ENCODE measurements at regions not wholly inside any gene's neighbourhood (a gene's known extent, or its start where the extent isn't known, plus 50 kb on each side); places are given as distances from the start of the nearest gene placed in this dataset.

DNA sequence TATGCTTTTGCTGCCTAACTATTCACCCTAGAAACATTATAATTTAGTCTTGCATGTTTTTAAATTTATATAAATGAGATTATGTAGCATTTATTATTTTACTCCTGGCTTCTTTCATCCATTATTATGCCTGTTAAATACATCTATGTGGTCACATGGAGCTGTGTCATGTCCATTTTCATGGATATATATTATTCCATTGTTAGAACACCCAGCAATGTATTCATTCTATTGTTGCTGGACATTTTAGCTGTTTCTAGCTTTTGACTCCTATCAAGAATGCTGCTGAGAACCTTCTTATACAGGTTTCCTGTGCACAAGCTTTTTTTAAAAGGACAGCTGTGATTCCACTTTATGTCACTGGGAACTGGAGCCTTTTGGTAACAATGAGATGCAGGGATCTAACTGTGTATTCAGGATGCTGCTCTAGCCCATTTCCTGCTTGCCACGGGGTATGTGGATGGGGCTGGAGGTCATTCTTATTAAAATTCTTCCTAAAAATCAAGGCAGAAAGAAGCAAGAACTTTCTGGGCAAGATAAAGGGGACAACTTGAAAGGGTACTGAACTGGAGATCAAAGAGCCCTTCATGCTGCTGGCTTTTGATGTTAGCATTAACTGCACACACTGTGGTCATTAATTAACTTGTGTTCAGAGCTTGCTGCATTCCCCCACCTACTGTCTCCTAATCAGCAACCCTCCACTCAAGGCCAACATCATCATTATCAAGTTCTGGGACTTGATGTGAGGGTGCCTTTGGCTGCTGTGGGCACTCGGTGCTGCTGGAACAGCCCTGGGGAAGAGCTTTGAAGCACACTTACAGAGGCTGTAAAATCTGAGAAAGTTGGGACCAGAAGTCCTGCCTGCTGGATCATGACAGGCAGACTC lies 96.6 kb upstream of the AKIRIN2 start:
- no peak for DNase-seq

DNA sequence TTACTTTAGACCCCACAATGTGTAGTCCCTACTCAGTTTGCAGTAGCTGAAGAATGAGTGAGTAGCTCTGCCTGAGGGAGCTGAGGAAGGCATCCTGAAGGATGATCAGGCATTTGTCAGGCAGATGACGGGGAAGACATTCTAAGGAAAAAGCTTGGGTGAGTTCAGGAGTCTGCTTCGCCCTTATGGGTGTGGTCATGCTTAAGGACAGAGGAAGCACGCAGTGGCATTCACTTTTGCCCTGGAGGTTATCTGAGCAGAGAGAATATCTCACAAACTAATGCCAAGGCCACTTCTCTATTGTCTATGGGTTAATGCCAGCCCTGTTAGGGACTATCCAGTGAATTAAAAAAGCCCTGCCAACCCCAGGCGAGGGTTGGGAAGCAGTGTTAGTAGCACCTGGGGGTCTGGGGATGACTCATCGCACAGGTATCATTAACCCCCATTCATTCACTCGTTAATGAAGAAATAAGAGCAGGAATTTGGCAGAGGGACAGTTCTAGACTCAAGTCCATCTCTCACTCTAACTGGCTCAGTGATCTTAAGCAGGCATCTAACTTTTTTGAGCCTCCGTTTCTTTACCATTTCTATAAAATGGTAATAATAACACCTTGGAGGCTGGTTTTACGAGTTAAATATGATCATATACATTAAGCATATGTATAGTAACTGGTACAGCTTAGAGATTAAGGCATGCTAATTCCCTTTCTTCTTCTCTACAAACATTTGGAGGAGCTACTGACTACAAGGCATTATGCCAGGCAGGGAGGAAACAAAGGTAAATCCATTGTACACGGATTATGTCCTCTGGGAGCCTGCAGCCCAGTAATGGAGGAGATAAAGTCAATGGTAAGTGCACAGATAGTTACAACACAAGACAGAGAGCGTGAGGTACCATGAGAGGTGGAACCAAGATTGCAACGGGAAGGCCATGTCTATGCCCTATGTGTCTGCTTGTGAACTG lies 93.2 kb upstream of the AKIRIN2 start:
- DNase-seq, result no peak

- no peak for DNase-seq
Measured at GRCh38 chr6:87793315-87793714, 91.3 kb upstream of the AKIRIN2 start.

DNA sequence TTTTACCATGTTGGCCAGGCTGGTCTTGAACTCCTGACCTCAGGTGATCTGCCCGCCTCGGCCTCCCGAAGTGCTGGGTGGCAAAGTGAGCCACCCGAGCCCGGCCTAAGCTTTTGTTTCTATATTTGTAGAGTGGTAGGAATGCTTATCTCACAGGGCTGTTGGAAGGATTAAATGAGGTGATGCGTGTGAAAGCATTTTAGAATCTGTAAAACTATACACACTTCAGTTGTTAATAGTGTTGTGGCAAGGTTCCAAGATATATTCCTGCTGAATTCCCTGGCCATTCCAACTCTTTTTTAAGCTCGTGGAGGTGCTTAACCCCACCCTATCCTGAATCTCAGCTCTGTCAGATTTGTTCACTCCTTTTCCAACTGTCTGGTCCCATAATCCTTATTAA lies 89.9 kb upstream of the AKIRIN2 start:
- no peak for DNase-seq

DNA sequence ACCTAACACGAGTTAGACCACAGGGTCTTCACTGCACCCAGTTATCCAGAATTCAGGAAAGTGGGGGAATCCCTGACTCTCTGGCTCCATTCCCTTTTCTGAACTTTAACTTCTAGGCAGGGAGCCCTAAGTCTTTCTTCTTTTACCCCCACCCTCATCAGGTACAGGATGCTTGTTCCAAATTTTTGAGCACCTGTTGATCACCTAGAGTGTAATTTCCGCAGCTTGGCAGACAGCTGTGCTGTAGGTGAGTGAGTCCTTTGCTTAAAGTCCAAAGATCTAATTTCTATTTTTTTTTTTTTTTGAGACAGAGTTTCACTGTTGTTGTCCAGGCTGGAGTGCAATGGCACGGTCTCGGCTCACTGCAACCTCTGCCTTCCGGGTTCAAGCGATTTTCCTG lies 89.5 kb upstream of the AKIRIN2 start:
- no peak for DNase-seq

GRCh38 chr6:87791029-87791428 lies 89.0 kb upstream of the AKIRIN2 start:
- DNase-seq, result no peak

DNA sequence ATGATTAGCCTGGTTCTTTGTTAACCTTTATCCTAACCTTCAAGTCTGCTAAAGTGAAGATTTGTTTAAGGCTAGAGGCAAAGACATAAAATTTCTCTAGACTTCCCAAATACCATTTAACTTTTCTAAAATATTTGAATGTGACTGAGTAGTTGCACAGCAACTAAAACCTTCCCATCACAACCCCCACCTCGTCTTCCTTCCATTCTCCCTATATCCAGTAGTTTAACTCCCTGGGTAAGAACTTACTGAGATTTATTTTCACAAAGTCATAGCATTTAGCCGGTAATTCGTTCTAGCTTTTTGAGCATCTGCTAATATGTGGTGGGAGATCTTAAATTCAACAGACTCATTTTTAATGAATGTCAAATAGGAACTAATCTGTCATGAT lies 87.9 kb upstream of the AKIRIN2 start:
- DNase-seq, result no peak

GRCh38 chr6:87789198-87789899 lies 87.3 kb upstream of the AKIRIN2 start:
- DNase-seq, result no peak

DNA sequence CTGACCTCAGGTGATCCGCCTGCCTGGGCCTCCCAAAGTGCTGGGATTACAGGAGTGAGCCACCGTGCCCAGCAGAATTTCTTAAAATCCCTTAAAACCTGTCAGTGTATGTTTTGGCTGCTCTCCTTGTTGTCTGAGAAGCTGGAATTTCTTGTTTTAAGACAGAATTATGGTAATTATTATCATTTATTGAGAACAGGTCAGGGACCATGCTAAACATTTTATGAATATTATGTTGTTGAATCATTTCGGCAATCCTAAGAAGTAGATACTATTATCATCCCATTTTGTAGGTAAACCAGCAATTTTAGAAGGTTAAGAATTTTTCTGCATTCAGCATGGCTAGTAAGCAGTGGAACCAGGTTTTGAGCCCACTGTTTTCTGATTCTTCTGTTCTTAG lies 86.1 kb upstream of the AKIRIN2 start:
- no peak for DNase-seq

DNA sequence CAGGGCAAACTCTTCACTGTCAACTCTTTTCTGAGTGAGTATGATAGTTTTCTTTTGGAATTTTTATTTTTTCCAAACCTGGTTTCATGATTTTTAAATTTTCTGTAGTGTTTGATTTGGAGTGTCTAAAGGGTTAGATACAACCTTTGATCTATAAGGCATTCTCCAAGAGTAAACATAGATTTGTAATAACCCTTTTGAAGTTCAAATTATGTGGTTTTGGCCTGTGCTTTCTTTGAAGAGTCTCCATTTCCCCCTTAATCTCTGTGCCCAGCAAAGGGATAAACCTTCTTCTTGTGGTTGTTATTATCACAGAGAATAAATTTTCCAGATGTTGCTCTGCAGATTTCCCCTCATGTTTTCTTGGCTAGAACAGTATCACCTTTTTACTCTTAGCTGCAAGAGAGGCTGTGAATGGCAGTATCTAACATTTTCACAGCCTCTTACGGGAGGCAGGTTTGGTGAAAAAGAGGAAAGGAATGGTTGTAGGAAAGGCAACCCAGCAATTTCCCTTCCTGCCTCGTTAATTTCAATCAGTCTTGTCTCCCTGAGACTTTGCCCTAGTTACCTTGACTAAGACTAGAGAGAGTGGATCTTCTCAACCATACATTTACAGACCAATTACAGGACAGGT lies 83.3 kb upstream of the AKIRIN2 start:
- no peak for DNase-seq

DNA sequence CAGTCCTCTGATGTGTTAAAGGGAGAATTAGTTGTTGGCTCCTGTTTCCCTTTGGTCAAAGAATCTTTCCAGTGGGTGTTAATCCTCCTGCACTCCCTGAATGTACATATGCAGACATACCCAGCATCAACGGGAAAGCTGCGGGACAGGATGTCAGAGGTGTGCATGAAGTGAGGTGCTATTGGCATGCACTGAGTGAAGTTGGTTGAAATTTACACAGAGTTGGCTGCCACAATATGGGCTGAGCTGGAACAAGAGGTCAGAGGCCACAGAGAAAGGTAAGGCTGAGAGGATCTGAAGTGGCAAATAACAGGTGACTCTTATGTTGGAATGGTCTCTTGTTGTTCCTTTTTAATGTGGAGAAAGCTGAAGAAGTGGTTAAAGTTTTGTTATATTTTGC lies 82.7 kb upstream of the AKIRIN2 start:
- DNase-seq, result no peak

- no peak for DNase-seq
Measured at GRCh38 chr6:87784051-87784450, 82.0 kb upstream of the AKIRIN2 start.

GRCh38 chr6:87779542-87779941 lies 77.5 kb upstream of the AKIRIN2 start:
- DNase-seq, result no peak

- no peak for DNase-seq
Measured at GRCh38 chr6:87772597-87773530, 70.8 kb upstream of the AKIRIN2 start.

- no peak for DNase-seq
Measured at GRCh38 chr6:87767478-87767877, 65.4 kb upstream of the AKIRIN2 start.

DNA sequence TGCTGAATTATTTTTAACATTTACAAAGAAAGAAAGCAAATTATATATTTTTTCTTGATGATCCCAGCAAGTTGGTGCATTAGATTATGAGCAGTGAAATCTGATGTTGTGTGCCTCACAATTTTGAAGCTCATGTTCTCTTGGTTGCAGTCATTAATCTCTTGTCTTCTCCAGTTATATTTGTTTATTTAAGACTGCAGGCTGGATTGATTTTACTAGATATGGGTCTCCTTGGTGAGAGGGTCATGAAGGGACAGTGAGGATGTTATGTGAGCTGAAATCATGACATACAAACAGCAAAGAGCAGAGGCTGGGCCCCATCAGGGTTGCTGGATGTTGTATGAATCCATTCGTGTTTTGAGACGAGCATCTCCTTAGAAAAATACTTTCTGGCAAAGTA lies 64.2 kb upstream of the AKIRIN2 start:
- DNase-seq, result no peak

- no peak for DNase-seq
Measured at GRCh38 chr6:87763901-87764300, 61.9 kb upstream of the AKIRIN2 start.

DNA sequence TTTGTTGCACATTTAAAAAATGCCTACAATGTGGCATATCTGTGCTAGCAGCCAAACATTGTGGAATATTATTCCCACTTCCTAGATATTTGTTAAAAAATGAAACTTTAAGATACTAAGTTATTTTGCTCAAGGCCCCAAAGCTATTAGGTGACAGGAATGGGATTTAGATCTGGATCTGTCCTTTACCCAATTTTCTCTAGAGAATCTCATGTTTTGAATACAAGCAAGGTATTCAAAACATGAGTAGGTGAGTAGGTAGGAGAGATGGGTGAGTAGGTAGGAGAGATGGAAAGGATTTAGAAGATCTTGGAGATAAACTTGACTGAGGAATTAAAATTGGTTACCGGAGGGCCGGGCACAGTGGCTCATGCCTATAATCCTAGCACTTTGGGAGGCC lies 61.2 kb upstream of the AKIRIN2 start:
- DNase-seq, result no peak

GRCh38 chr6:87762116-87762515 lies 60.1 kb upstream of the AKIRIN2 start:
- no peak for DNase-seq

- DNase-seq, result no peak
Measured at GRCh38 chr6:87757792-87758191, 55.8 kb upstream of the AKIRIN2 start.

- DNase-seq, result no peak
Measured at GRCh38 chr6:87756858-87757257, 54.8 kb upstream of the AKIRIN2 start.

All from DMS79 (cell line).